Astrocyte of the spinal cord (primary cell): ENCODE measurements at regions not wholly inside any gene's neighbourhood (a gene's known extent, or its start where the extent isn't known, plus 50 kb on each side); places are given as distances from the start of the nearest gene placed in this dataset.
"Not testable (repeated sequence)": the region's sequence is repeated elsewhere in the genome, so short reads cannot be mapped to it uniquely, and the experiment has no call there.

Source experiments
- DNase-seq: peaks from one replicate; pipeline ENCODE4 v3.0.0; 2011; ENCODE audit warnings: low read depth, low spot score
- H3K4me3 ChIP-seq: 2 replicates; pipeline ENCODE4 v1.5.1; 2011; ENCODE audit warnings: low read depth, mild to moderate bottlenecking, low read length, moderate library complexity
- CTCF ChIP-seq: IDR thresholded peaks from 2 replicates; pipeline ENCODE4 v1.5.1; 2012; ENCODE audit warnings: low read depth, mild to moderate bottlenecking, low read length, inconsistent platforms
- in situ Hi-C: cut with HindIII; loops from 2 replicates; pipeline ENCODE4 v1.10.0; 2017; ENCODE audit warnings: low sequenced_read_pairs

DNA sequence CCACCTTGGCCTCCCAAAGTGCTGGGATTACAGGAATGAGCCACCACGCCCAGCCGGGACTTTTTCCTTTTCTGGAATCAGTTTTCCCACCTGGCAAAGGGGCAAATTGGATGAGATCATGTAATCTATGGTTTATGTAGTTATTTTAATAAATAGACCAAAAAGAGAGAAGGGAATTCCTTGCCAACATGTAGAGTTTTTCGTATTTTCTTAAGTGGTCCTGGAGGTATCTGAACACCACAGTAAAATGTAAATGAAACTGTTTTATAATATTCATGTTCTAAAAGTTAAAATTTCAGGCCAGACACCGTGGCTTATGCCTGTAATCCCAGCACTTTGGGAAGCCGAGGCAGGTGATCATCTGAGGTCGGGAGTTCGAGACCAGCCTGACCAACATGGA lies 185.1 kb upstream of the ZNF217 start:
- no peak for TF ChIP-seq CTCF
- in situ Hi-C loops, result no loop called here
- no peak overlapping the region for H3K4me3 ChIP-seq
- DNase-seq, result no peak

GRCh38 chr20:53778041-53778516 lies 184.4 kb upstream of the ZNF217 start:
- DNase-seq, result no peak
- no peak for TF ChIP-seq CTCF
- in situ Hi-C loops, result no loop called here

DNA sequence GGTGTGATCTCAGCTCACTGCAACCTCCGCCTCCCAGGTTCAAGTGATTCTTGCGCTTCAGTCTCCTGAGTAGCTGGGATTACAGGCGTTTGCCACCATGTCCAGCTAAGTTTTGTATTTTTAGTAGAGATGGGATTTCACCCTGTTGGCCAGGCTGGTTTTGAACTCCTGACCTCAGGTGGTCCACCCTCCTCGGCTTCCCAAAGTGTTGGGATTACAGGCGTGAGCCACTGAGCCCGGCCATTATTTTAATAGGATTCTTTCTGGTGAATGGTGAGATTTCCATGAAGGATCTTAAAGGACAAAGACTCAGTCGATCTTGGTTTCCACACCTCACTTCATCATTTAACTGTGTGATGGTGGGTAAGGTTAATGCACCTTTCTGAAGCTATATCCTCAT lies 183.8 kb upstream of the ZNF217 start:
- in situ Hi-C loops, H3K4me3 ChIP-seq, DNase-seq: not testable (repeated sequence)

More at GRCh38 chr20:53778041-53778516, 184.4 kb upstream of the ZNF217 start:
- no peak overlapping the region for H3K4me3 ChIP-seq

DNA sequence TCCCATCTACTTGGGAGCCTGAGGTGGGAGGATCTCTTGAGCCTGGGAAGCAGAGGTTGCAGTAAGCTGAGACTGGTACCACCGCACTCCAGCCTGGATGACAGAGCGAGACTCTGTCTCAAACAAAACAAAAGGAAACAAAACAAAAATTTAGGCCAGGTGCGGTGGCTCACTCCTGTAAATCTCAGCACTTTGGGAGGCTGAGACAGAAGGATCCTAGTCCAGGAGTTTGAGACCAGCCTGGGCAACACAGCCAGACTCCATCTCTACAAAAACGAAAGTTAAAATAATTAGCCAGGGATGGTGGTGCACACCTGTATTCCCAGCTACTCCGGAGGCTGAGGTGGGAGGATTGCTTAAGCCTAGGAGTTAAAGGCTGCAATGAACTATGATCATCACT lies 183.2 kb upstream of the ZNF217 start:
- H3K4me3 ChIP-seq, result no peak overlapping the region
- TF ChIP-seq CTCF, result no peak
- in situ Hi-C loops, result no loop called here
- DNase-seq, result no peak

- TF ChIP-seq CTCF, result no peak
- peak; percentile 78 for DNase-seq
- H3K4me3 ChIP-seq, result no peak overlapping the region
- in situ Hi-C loops, result no loop called here
These were observed 181.0 kb upstream of the ZNF217 start for GRCh38 chr20:53774461-53775203.

DNA sequence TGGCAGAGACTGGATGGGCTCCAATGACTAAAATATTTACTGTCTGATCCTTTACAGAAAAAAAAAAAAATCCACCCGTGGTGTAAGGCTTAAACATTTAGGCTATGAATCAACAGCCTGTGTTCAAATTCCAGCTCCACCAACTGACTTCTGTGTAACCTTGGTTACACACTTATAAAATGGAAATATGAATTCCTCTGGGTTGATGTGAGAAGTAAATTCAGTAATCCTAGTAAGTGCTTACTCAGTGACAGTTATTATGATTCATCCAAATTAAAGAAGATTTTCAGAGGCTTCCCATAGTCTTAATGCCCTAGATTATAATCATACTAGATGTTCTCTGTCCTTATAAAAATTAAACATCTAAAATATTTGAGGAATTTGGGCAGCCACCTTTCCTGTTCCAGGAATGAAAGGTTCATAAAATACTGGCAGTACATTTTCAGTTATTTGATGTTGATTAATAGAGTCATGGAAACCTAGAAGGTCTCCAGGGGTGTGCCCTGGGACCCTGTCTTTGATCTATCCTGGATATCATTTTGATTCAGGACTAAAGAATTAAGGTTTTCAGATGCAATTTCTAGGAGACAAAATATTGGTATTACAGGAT lies 180.3 kb upstream of the ZNF217 start:
- H3K4me3 ChIP-seq, result no peak overlapping the region
- in situ Hi-C loops, result no loop called here
- TF ChIP-seq CTCF, result no peak
- DNase-seq, result peak; percentile 93

- H3K4me3 ChIP-seq, in situ Hi-C loops, DNase-seq: not testable (repeated sequence)
These were observed 179.6 kb upstream of the ZNF217 start for GRCh38 chr20:53773066-53773791.
